CD4-positive, alpha-beta T cell treated with Interleukin-17A for 4 hours (primary cell): ENCODE measurements at regions not wholly inside any gene's neighbourhood (a gene's known extent, or its start where the extent isn't known, plus 50 kb on each side); places are given as distances from the start of the nearest gene placed in this dataset.
A peak's percentile ranks its signal among the peaks of the same experiment; 100 is the strongest.

Source experiments
- DNase-seq: peaks from one replicate; pipeline ENCODE4 v3.0.0-alpha.2; 2020; ENCODE audit warnings: mixed read lengths

- DNase-seq, result peak; percentile 32
These were observed 122.1 kb upstream of the TPRG1 start for GRCh38 chr3:189049458-189050236.

DNA sequence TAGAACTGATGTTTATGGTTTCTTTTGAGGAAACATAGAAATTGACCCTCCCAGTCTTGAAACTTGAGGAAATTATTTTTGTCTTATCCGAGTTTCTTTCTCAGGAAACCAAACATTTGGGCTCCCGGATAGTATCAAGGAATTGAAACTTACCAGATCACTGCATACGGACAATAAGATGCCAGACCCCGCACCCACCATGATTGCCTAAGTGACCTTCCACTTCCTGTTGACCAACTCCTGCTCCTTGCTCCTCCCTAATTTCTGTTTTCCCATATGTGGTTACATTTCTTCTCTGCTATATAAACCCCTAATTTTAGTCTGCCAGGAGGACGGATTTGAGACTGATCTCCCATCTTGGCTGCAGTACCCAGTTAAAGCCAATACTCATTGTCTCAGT, 118.4 kb upstream of the TPRG1 start:
- no peak for DNase-seq

DNA sequence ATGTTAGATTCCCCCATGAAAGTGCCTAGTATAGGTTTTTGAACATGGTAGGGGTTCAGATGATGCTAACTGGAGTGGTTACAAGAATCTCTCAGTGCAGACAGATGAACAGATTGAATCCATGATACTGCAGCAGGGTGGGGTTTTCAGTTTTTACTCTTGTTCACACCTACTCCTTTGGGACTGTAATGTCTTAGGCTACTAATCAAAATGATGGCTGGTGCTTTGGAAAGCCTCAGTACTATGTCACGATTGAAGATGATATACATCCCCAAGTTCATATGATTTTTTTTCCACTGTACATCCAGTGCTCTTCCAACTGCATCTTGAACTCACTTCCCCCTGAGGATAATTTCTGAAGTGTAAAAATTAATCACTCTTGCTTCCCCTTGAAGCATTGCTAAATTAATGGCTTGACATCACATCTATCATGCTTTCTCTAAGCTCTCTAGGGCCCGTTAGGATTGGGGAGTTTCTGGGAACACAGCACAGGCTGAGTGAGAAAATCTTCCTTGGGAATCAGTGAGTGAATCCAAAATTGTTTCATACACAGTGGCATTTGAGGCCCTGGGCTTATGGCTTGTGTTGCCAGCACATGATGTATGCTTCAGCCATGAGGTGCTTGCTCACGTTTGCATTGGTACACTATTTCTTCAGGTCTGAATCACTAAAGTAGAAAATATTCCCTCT, 115.0 kb upstream of the TPRG1 start:
- no peak for DNase-seq

DNA sequence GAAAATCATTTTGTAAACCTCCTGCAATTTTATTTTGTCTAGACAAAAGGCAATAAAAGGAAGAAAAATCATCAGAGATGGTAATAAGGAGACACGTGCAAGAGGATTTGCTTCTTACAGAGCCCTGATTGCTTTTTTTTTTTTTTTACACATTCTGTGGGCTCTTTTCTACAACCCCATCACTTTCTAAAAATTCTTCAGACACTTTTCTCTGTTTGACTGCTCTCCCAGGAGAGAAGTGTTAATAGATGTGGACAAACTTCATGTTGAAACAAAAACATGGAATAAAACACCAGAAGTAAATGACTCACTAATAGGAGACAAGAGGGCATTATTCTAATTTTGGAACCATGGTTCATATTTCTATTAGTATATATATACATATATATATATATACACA, 114.4 kb upstream of the TPRG1 start:
- no peak for DNase-seq

GRCh38 chr3:189058071-189058470, 113.7 kb upstream of the TPRG1 start:
- no peak for DNase-seq

DNA sequence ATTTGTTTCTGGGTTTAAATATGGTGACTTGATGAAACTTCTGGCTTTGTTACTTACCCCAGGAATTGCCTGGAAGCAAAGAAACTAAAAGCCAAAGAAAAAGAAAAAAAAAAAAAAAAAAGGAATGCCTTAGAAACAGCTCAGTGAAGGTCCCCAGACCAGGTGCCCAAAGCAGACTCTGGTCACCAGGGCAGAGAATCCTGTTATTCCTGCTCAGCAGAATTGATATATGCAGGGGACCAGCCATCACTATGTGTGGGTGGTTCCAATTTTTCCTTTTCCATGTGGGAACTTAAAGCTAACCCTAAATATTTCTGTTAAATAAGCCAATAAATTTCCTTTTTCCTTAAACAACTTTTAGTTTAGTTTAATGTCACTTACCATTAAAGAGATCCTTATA, 100.8 kb upstream of the TPRG1 start:
- DNase-seq, result no peak

DNA sequence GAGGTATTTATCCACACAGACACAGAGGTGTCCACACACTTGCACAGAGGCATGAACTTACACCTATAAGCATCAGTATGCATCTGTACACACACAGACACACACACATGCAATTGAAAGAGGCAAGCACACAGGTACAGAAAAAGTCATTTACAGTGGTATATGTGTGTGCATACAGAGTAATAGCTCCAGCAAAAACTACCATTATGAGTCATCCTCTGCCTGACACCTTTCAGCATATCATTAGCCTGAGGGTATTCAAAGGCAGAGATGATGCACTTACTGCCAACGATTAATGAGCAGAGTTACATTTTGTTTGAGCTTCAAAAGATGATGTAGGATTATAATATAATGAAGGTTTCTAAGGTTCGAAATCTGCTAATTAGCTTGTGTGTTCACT, 100.3 kb upstream of the TPRG1 start:
- DNase-seq, result no peak

DNA sequence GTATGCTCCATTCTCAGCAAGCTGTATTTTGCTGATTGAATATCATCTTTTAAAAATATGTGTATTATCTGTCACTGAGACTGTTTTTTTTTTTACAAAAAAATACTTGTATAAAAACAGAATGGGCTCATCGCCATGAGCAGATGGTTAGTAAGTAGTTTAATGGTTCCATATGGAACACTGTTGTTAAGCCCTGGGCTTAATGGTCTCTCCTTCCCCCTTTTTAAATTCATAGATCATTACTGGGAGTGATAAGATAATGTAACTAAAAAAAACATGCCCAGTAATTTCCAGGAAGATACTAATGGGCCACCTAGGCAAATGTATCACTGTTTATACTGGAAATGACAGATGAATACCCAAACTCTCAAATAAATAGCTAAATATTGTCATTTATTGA, 95.3 kb upstream of the TPRG1 start:
- no peak for DNase-seq

DNA sequence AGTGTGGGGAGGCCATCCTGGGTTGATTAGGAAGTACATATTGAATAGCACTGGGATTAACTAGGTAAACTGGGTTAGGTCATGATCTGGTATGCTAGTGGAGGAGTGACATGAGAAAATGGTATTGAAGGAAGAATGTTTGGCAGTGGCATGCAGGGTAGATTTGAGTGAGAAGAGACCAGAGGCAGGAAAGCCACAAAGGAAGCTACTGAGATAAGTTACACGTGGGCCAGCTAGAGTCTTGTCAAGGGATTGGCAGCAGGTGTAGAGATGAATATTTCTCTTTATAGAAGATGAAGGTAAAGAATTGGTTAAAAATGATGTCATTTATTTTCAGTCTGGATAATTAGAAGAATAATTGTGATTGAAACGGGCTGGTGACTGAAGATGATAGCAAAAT, 91.0 kb upstream of the TPRG1 start:
- DNase-seq, result no peak

DNA sequence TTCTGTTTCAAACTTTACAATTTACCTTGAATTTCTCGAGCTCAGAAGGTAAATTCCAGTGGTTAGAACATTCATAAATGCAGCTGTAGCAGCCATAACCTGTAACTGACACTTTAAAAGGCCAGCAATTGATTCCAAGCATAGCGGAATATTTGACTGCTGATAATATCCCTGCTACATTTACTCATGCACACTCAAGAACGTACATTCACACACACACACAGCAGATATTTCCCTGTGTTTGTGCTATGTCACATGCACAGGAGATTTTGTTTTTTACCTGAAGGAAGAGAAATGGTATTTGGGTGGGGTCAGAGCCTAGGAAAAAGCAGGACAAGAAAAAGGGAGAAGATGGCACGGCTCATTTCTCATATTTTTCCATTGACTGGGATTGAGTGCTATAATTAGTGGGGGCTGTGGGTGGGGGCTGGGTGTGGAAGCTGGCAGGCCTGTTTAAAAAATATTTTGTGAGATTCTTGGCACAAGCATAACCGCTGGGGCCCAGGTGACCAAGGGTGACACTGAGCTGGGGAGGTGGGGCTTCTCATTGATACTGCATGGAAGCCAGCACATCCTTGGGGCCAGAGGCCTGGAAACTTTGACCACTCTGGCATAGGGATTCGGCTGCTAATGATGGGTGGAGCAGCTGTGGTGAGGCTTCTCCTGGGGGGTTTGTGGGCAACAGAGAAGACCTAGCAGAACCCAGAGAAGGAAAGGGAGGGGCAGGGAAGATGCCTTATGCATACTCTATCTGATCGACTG, 88.9 kb upstream of the TPRG1 start:
- no peak for DNase-seq

DNA sequence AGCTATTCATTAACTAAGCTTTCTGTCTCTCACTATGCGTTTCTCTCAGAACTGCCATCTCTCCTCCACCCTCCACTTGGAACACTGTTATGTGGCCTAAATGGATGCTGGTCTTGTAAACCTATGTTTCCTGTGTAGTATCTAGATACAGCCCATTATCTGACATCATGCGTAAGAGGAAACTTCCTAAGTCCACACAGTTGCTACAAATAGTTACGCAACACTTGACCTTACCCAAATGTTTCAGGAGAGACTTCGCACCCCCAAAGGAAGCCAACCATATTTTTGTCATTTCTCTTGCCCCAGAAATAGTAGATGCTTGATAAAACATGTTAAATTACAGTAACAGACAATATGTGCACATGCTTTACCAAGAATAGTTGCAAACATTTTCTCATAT, 87.2 kb upstream of the TPRG1 start:
- no peak for DNase-seq

DNA sequence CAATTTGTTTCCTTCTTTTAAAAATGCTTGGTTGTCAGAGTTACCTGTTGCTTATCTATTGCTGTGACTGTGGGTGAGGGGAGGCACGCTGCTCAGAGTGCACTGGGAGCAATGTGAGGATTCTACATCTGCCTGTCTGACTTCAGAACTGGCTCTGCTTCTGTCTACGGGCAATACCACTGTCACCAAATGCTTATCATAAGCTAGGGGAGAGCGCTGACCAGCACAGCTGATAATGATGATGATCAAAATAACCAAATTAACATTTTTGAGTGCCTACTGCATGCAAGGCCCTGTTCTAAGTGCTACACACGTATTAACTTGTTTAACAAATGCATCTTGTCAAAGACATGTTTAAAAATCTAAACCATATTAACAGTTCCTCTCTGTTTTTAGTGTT, 79.2 kb upstream of the TPRG1 start:
- no peak for DNase-seq

GRCh38 chr3:189094539-189094938, 77.2 kb upstream of the TPRG1 start:
- DNase-seq, result no peak

DNA sequence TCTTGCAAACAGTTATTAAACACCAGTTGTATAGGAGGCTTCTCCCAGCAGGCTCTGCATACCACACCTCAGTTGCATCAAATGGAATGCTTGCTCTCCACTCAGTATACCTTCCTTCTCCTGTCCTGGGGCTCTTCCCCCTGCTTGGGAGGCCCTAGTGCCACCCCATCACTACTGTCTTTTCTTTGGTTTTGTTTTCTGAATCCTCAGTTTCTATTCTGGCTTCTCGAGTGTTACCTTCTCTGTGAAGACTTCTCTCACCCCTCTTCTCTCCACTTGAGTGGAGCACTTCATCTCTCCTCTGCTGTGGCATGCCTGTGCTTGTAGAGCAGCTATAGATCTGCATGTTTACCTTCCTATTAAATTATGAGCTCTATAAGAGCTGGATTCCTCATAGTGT, 75.7 kb upstream of the TPRG1 start:
- DNase-seq, result no peak

GRCh38 chr3:189099031-189099471, 72.7 kb upstream of the TPRG1 start:
- no peak for DNase-seq

- no peak for DNase-seq
These were observed 72.1 kb upstream of the TPRG1 start for GRCh38 chr3:189099505-189100290.

DNA sequence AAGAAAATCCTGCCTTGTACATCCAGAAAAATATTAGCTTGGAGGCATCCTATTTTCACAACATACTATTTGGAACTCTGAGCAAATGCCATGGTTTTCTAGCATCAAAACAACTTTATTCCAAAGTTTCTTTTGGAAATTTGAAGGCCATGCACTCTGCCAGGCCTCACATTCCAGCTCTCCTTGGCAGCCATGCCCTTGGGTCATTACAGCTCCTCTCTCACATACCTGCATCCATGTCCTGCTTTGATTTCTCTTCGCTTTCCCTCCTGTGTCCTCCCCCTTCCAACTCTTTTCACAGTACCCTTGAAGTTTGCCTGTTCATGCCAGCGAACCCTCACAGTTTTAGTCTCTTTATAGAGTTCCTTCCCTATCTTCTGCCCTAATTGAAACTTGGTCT, 70.9 kb upstream of the TPRG1 start:
- DNase-seq, result no peak

GRCh38 chr3:189101594-189101993, 70.2 kb upstream of the TPRG1 start:
- no peak for DNase-seq

DNA sequence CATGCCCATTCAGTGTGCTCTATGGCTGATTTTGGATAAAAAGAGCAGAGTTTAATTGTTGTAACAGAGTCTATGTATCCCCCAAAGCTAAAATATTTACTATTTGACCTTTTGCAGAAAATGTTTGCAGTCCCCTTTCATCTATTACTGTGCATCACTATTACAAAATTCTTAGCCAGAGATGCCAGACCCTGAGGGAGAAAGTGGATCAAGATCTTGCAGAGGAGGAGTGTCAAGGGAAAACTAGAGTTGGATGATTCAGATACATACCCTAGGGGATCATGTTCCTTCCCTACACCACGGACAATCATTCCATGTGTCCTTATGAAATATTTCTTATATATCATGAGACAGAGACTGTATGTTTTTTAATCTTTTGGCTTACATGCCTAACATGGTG, 68.6 kb upstream of the TPRG1 start:
- DNase-seq, result no peak

DNA sequence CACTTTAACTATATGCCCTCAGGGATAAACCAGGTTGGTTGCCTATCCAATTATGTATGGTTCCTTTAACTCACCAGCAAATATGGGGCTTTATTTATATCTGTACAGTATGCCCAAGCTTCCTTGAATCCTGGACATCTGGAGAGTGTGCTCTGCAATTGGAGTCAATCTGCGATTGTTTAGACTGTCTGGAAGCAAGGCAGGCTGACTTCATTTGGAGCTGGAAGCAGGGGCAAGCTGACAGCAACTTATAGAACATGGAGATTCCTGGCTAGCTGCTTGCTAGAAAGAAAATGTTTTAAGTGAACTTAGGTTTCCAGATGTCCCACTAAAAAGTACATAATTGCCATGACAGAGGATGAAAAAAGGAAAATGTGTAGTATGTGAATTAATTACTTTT, 63.7 kb upstream of the TPRG1 start:
- DNase-seq, result no peak

DNA sequence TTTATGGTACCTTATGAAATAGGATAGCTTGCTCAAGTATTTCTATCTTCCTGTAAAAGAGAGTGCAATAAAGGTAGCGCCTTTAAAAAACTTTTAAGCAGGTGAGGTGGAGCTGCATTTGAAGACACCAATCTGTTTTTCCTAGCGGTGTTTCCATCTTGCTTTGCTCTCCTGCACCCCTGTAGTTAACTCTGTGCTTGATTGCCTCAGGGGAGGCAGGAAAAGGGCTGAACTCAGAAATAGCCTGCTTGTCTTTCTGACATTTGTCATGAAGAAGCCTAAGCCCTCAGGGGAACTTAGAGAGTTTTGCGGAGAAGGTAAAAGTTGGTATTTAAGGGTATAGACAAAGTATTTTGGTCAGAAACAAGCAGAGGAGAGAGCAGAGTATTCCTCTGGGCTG, 63.0 kb upstream of the TPRG1 start:
- no peak for DNase-seq

GRCh38 chr3:189109145-189109544, 62.6 kb upstream of the TPRG1 start:
- no peak for DNase-seq

- DNase-seq, result no peak
These were observed 54.7 kb upstream of the TPRG1 start for GRCh38 chr3:189117087-189117486.
